KMS-11 (cell line): ENCODE measurements at regions not wholly inside any gene's neighbourhood (a gene's known extent, or its start where the extent isn't known, plus 50 kb on each side); places are given as distances from the start of the nearest gene placed in this dataset.

Source experiments
- H2AFZ ChIP-seq: fragments of 200-600 bp; sonication (generic); 2 replicates; pipeline ENCODE4 v1.6.1; 2016; ENCODE audit warnings: antibody characterized with exemption, mixed run types, low read depth
- H3K27ac ChIP-seq: fragments of 200-600 bp; sonication (generic); 2 replicates; pipeline ENCODE4 v1.6.1; 2016; ENCODE audit warnings: mild to moderate bottlenecking, mixed run types
- H3K27me3 ChIP-seq: fragments of 200-600 bp; sonication (generic); 2 replicates; pipeline ENCODE4 v1.6.1; 2017; ENCODE audit warnings: mild to moderate bottlenecking, low read depth, mixed run types, moderate library complexity; ENCODE audit not compliant: insufficient read depth
- H3K36me3 ChIP-seq: fragments of 200-600 bp; sonication (generic); 2 replicates; pipeline ENCODE4 v1.6.1; 2017; ENCODE audit warnings: mild to moderate bottlenecking, mixed run types; ENCODE audit not compliant: insufficient read depth
- H3K4me1 ChIP-seq: fragments of 200-600 bp; sonication (generic); 2 replicates; pipeline ENCODE4 v1.6.1; 2016; ENCODE audit warnings: mild to moderate bottlenecking, low read depth, mixed run types; ENCODE audit not compliant: poor library complexity, severe bottlenecking
- H3K4me2 ChIP-seq: fragments of 200-600 bp; sonication (generic); 2 replicates; pipeline ENCODE4 v1.7.0; 2016; ENCODE audit warnings: mild to moderate bottlenecking, mixed run types
- H3K4me3 ChIP-seq: fragments of 200-600 bp; sonication (generic); IDR thresholded peaks from 2 replicates; pipeline ENCODE4 v1.6.1; 2017; ENCODE audit warnings: low read depth, low read length, mixed read lengths; ENCODE audit not compliant: insufficient read depth
- H3K79me2 ChIP-seq: fragments of 200-600 bp; sonication (generic); 2 replicates; pipeline ENCODE4 v1.6.1; 2016; ENCODE audit warnings: low read depth, mixed run types; ENCODE audit not compliant: insufficient read depth
- H3K9ac ChIP-seq: fragments of 200-600 bp; sonication (generic); 2 replicates; pipeline ENCODE4 v1.6.1; 2016; ENCODE audit warnings: mild to moderate bottlenecking, mixed run types
- H4K20me1 ChIP-seq: fragments of 200-600 bp; sonication (generic); 2 replicates; pipeline ENCODE4 v1.6.1; 2016; ENCODE audit warnings: mild to moderate bottlenecking, mixed run types; ENCODE audit not compliant: insufficient read depth
- CTCF ChIP-seq: fragments of 200-600 bp; sonication (generic); conservative IDR thresholded peaks from 2 replicates; pipeline ENCODE4 v1.6.1; 2017; ENCODE audit warnings: low read depth, mild to moderate bottlenecking, antibody characterized with exemption, low read length, moderate library complexity, mixed read lengths

- TF ChIP-seq CTCF: no peak
- Histone ChIP-seq H3K27ac (no peak overlapping the region), H3K36me3 (no peaks in the 10 kb centered on the region), H3K9ac (no peak overlapping the region), H2AFZ (no peak overlapping the region), H3K27me3 (no peaks in the 10 kb centered on the region), H3K79me2 (no peaks in the 10 kb centered on the region), H3K4me1 (no peaks in the 10 kb centered on the region), H3K4me3 (no peak overlapping the region), H3K4me2 (no peak overlapping the region), H4K20me1 (no peaks in the 10 kb centered on the region)
Measured at GRCh38 chr21:31476263-31477022, 132.4 kb upstream of the TIAM1 start.

GRCh38 chr21:31475223-31475622 lies 131.2 kb upstream of the TIAM1 start:
- no peak overlapping the region for H3K4me2 ChIP-seq
- H3K79me2 ChIP-seq: no peaks in the 10 kb centered on the region
- H3K9ac ChIP-seq: no peak overlapping the region
- no peak overlapping the region for H3K27ac ChIP-seq
- H2AFZ ChIP-seq: no peak overlapping the region
- no peaks in the 10 kb centered on the region for H4K20me1 ChIP-seq
- no peaks in the 10 kb centered on the region for H3K36me3 ChIP-seq
- no peaks in the 10 kb centered on the region for H3K4me1 ChIP-seq
- no peak for TF ChIP-seq CTCF
- no peak overlapping the region for H3K4me3 ChIP-seq
- H3K27me3 ChIP-seq: no peaks in the 10 kb centered on the region

GRCh38 chr21:31473685-31474345 lies 129.8 kb upstream of the TIAM1 start:
- H3K79me2 ChIP-seq: no peaks in the 10 kb centered on the region
- H3K27ac ChIP-seq: no peak overlapping the region
- no peak overlapping the region for H3K4me3 ChIP-seq
- H3K4me2 ChIP-seq: no peak overlapping the region
- H3K9ac ChIP-seq: no peak overlapping the region
- H3K36me3 ChIP-seq: no peaks in the 10 kb centered on the region
- H3K4me1 ChIP-seq: no peaks in the 10 kb centered on the region
- no peaks in the 10 kb centered on the region for H3K27me3 ChIP-seq
- no peaks in the 10 kb centered on the region for H4K20me1 ChIP-seq
- TF ChIP-seq CTCF: no peak
- no peak overlapping the region for H2AFZ ChIP-seq

GRCh38 chr21:31471865-31472264 lies 127.8 kb upstream of the TIAM1 start:
- H4K20me1 ChIP-seq: no peaks in the 10 kb centered on the region
- H3K4me2 ChIP-seq: no peak overlapping the region
- no peak overlapping the region for H3K9ac ChIP-seq
- H3K79me2 ChIP-seq: no peaks in the 10 kb centered on the region
- no peaks in the 10 kb centered on the region for H3K4me1 ChIP-seq
- no peaks in the 10 kb centered on the region for H3K36me3 ChIP-seq
- no peak overlapping the region for H3K27ac ChIP-seq
- no peak for TF ChIP-seq CTCF
- no peak overlapping the region for H2AFZ ChIP-seq
- H3K27me3 ChIP-seq: no peaks in the 10 kb centered on the region
- no peak overlapping the region for H3K4me3 ChIP-seq
